GM12878 (cell line): ENCODE measurements at regions not wholly inside any gene's neighbourhood (a gene's known extent, or its start where the extent isn't known, plus 50 kb on each side); places are given as distances from the start of the nearest gene placed in this dataset.

Experiments used
- CTCF ChIP-seq, 3 experiments: IDR thresholded peaks in 2 of 3; conservative IDR thresholded peaks in 1 of 3; 2 replicates each; pipeline ENCODE4 v1.5.1; 2011; ENCODE audit warnings: low read depth in 3 of 3, low read length in 3 of 3, mild to moderate bottlenecking in 3 of 3, control low read depth in 2 of 3, moderate library complexity in 2 of 3, inconsistent platforms in 1 of 3, mixed read lengths in 1 of 3; ENCODE audit not compliant: control insufficient read depth in 2 of 3, insufficient read depth in 1 of 3; ENCODE audit errors: extremely low read depth in 1 of 3
- FOS ChIP-seq: IDR thresholded peaks from 3 replicates; pipeline ENCODE4 v1.6.1; 2011; ENCODE audit warnings: borderline replicate concordance; ENCODE audit not compliant: insufficient read length; ENCODE audit errors: extremely low read depth
- STAT3 ChIP-seq: IDR thresholded peaks from 2 replicates; pipeline ENCODE4 v1.6.1; 2011; ENCODE audit warnings: low read depth, low read length, improper control_type of control experiment

GRCh38 chr22:45083659-45084305 lies 74.0 kb upstream of the PHF21B start:
- TF ChIP-seq STAT3: no peak
- TF ChIP-seq FOS: no peak
- no peak for TF ChIP-seq CTCF (IDR thresholded peaks at IDR 0.05 in 2 of 3, conservative IDR thresholded peaks at IDR 0.05 in 1 of 3; ENCODE audit: control insufficient read depth in 2 of 3, extremely low read depth in 1 of 3, insufficient read depth in 1 of 3, low read depth in 3 of 3, low read length in 3 of 3)
